ENCODE measurements at regions not wholly inside any gene's neighbourhood (a gene's known extent, or its start where the extent isn't known, plus 50 kb on each side); places are given as distances from the start of the nearest gene placed in this dataset.

- no peak for ATAC-seq
- intact Hi-C loops (cut with DNase I) = no loop called here
- Histone ChIP-seq H3K4me3 (no peak overlapping the region), H3K36me3 (no peaks in the 10 kb centered on the region), H3K9me3 (no peaks in the 10 kb centered on the region), H3K4me1 (peaks cover 0 to 12% (median 0%) of the 10 kb centered on the region in 4 donors), H3K27me3 (no peaks in the 10 kb centered on the region), H3K27ac (no peak overlapping the region)
- no peak for DNase-seq
- 67% methylated on average over 1 of the region's 3 CpGs for WGBS (ENCODE audit: insufficient coverage, low coverage, low lambda C conversion rate, missing lambda C conversion rate)
- TF ChIP-seq POLR2A (IDR thresholded peaks at IDR 0.05) (no peak), CTCF (IDR thresholded peaks at IDR 0.05) (no peak)
Measured at GRCh38 chr10:33664070-33664469, 329.6 kb upstream of the NRP1 start.

GRCh38 chr10:33661580-33662336 is 327.3 kb upstream of the NRP1 start:
- TF ChIP-seq POLR2A (IDR thresholded peaks at IDR 0.05) (no peak), CTCF (IDR thresholded peaks at IDR 0.05) (no peak)
- no peak overlapping the region for H3K4me3 ChIP-seq
- 28% methylated on average over 14 of the region's 15 CpGs for WGBS (ENCODE audit: insufficient coverage, low coverage, low lambda C conversion rate, missing lambda C conversion rate)
- H3K27ac ChIP-seq = peak overlapping the region in 1 of 3 donors; percentile 15
- ATAC-seq (peak; percentile 77 to 83 (median 80)), DNase-seq (peak; percentile 61 to 68 (median 65))
- intact Hi-C loops (cut with DNase I) = no loop called here
- H3K27me3 ChIP-seq = no peaks in the 10 kb centered on the region
- H3K4me1 ChIP-seq = peaks cover 0 to 22% (median 0%) of the 10 kb centered on the region in 4 donors
- no peaks in the 10 kb centered on the region for H3K9me3 ChIP-seq
- H3K36me3 ChIP-seq = no peaks in the 10 kb centered on the region

- intact Hi-C loops (cut with DNase I) = no loop called here
- Histone ChIP-seq H3K9me3 (no peaks in the 10 kb centered on the region), H3K27me3 (no peaks in the 10 kb centered on the region), H3K4me3 (no peak overlapping the region), H3K27ac (no peak overlapping the region), H3K4me1 (peaks cover 0 to 22% (median 0%) of the 10 kb centered on the region in 4 donors), H3K36me3 (no peaks in the 10 kb centered on the region)
- 81% methylated on average over 7 of the region's 10 CpGs for WGBS (ENCODE audit: insufficient coverage, low coverage, low lambda C conversion rate, missing lambda C conversion rate)
- ATAC-seq (no peak), DNase-seq (no peak)
- TF ChIP-seq CTCF (IDR thresholded peaks at IDR 0.05) (no peak), POLR2A (IDR thresholded peaks at IDR 0.05) (no peak)
Measured at GRCh38 chr10:33660329-33660728, 325.9 kb upstream of the NRP1 start.

- 60% methylated on average over 3 of the region's 3 CpGs for WGBS (ENCODE audit: insufficient coverage, low coverage, low lambda C conversion rate, missing lambda C conversion rate)
- ATAC-seq (no peak), DNase-seq (no peak)
- intact Hi-C loops (cut with DNase I) = no loop called here
- TF ChIP-seq CTCF (IDR thresholded peaks at IDR 0.05) (no peak), POLR2A (IDR thresholded peaks at IDR 0.05) (no peak)
- Histone ChIP-seq H3K4me1 (peaks cover 0 to 22% (median 0%) of the 10 kb centered on the region in 4 donors), H3K27ac (no peak overlapping the region), H3K4me3 (no peak overlapping the region), H3K9me3 (no peaks in the 10 kb centered on the region), H3K36me3 (no peaks in the 10 kb centered on the region), H3K27me3 (no peaks in the 10 kb centered on the region)
Measured at GRCh38 chr10:33657913-33658312, 323.4 kb upstream of the NRP1 start.

Data from right lobe of liver (tissue), 6 donors.